HCT116 (cell line): ENCODE measurements at regions not wholly inside any gene's neighbourhood (a gene's known extent, or its start where the extent isn't known, plus 50 kb on each side); places are given as distances from the start of the nearest gene placed in this dataset.

Source experiments
- ATAC-seq: fragments of 200-7000 bp; cut with Tn5 transposase; 2 replicates; pipeline ENCODE4 v1.9.1; 2020; ENCODE audit warnings: mild to moderate bottlenecking, moderate library complexity
- BruUV-seq: library from RNA; stranded (reverse); fragments of 400-500 nt; replicated peaks from 2 replicates; lab custom pipeline; 2021; lab: Mats Ljungman, UMichigan
- CTCF ChIA-PET: fragments of 300-600 bp; sonication (Branson Sonifier 250); formaldehyde crosslinking; loops from one replicate; lab custom pipeline; 2021; ENCODE audit warnings: antibody characterized with exemption; lab: Charles Lee
- POLR2A ChIA-PET: fragments of 300-600, 350-600 bp; sonication (Branson Sonifier 250); formaldehyde crosslinking; loops from one replicate; lab custom pipeline; 2021; ENCODE audit warnings: antibody characterized with exemption; lab: Charles Lee
- RAD21 ChIA-PET, 2 experiments: fragments of 300-600 bp; sonication (Branson Sonifier 250); formaldehyde crosslinking; loops; one replicate each; lab custom pipeline; 2023; ENCODE audit warnings: low total read pairs in 2 of 2; ENCODE audit not compliant: uncharacterized antibody in 2 of 2, unreplicated experiment in 2 of 2, low non-redundant PET in 1 of 2; lab: Charles Lee
- DNase-seq: peaks from one replicate; pipeline ENCODE4 v3.0.0-alpha.2; 2010; ENCODE audit warnings: low read depth, low spot score
- H2AFZ ChIP-seq: fragments of 200-600 bp; shearing (Covaris generic), sonication (generic); 2 replicates; pipeline ENCODE4 v1.6.1; 2017; ENCODE audit warnings: low read depth, mixed run types, mixed read lengths, antibody characterized with exemption, low read length; ENCODE audit not compliant: poor library complexity, severe bottlenecking
- H3K27ac ChIP-seq: 2 replicates; pipeline ENCODE4 v1.5.1; 2012; ENCODE audit warnings: low read depth, low read length
- H3K27me3 ChIP-seq: fragments of 200-600 bp; sonication (generic); 2 replicates; pipeline ENCODE4 v1.6.1; 2016; ENCODE audit warnings: mixed run types, low read length, mixed read lengths; ENCODE audit not compliant: insufficient read depth
- H3K36me3 ChIP-seq, 2 experiments: fragments of 200-500 bp in 1 of 2; fragments of 200-600 bp in 1 of 2; sonication (Bioruptor generic) in 1 of 2; sonication (generic) in 1 of 2; 2 replicates each; pipeline versions ENCODE4 v1.5.1 to v1.6.1; 2014 to 2016; ENCODE audit warnings: low read length in 2 of 2, inconsistent platforms in 1 of 2, mixed read lengths in 1 of 2, mixed run types in 1 of 2; ENCODE audit not compliant: insufficient read depth in 2 of 2, control insufficient read depth in 1 of 2
- H3K4me1 ChIP-seq, 2 experiments: fragments of 200-600 bp in 1 of 2; sonication (generic) in 1 of 2; 2 replicates each; pipeline versions ENCODE4 v1.5.1 to v1.6.1; 2012 to 2017; ENCODE audit warnings: low read length in 2 of 2, inconsistent platforms in 1 of 2, mild to moderate bottlenecking in 1 of 2, mixed read lengths in 1 of 2, mixed run types in 1 of 2, moderate library complexity in 1 of 2; ENCODE audit not compliant: insufficient read depth in 2 of 2, control insufficient read depth in 1 of 2
- H3K4me2 ChIP-seq: fragments of 200-600 bp; sonication (generic); 2 replicates; pipeline ENCODE4 v1.6.1; 2017; ENCODE audit warnings: mixed run types, low read length, mixed read lengths
- H3K4me3 ChIP-seq, 2 experiments: fragments of 200-600 bp in 1 of 2; sonication (generic) in 1 of 2; replicated peaks in 1 of 2; 2 replicates each; pipeline ENCODE4 v1.5.1; 2011 to 2016; ENCODE audit warnings: low read length in 2 of 2, control low read depth in 1 of 2, low read depth in 1 of 2, mild to moderate bottlenecking in 1 of 2, mixed read lengths in 1 of 2, mixed run types in 1 of 2
- H3K79me2 ChIP-seq: fragments of 200-600 bp; sonication (generic); 2 replicates; pipeline ENCODE4 v1.6.1; 2017; ENCODE audit warnings: mild to moderate bottlenecking, mixed run types, low read length, moderate library complexity, mixed read lengths; ENCODE audit not compliant: insufficient read depth
- H3K9ac ChIP-seq: fragments of 200-600 bp; sonication (generic); 2 replicates; pipeline ENCODE4 v1.6.1; 2016; ENCODE audit warnings: low read length, mixed read lengths
- H3K9me2 ChIP-seq: fragments of 200-600 bp; sonication (generic), shearing (Covaris generic); 2 replicates; pipeline ENCODE4 v1.6.1; 2017; ENCODE audit warnings: mixed run types, mild to moderate bottlenecking, moderate library complexity; ENCODE audit not compliant: insufficient read depth
- H3K9me3 ChIP-seq, 2 experiments: fragments of 200-500 bp in 1 of 2; fragments of 200-600 bp in 1 of 2; sonication (Bioruptor generic) in 1 of 2; sonication (generic) in 1 of 2; 2 replicates each; pipeline ENCODE4 v1.6.1; 2014 to 2017; ENCODE audit warnings: low read length in 2 of 2, mixed read lengths in 2 of 2, inconsistent platforms in 1 of 2, low read depth in 1 of 2, mild to moderate bottlenecking in 1 of 2, mixed run types in 1 of 2, moderate library complexity in 1 of 2; ENCODE audit not compliant: control insufficient read depth in 1 of 2, insufficient read depth in 1 of 2
- H4K20me1 ChIP-seq: fragments of 200-600 bp; sonication (generic), shearing (Covaris generic); 2 replicates; pipeline ENCODE4 v1.6.1; 2017; ENCODE audit warnings: mixed run types, mild to moderate bottlenecking, moderate library complexity; ENCODE audit not compliant: insufficient read depth
- ATF3 ChIP-seq: IDR thresholded peaks from 2 replicates; pipeline ENCODE4 v1.6.1; 2012
- CEBPB ChIP-seq: IDR thresholded peaks from 2 replicates; pipeline ENCODE4 v1.6.1; 2012; ENCODE audit warnings: low read depth
- CTCF ChIP-seq, 3 experiments: fragments of 200-600 bp in 1 of 3; sonication (generic) in 1 of 3; IDR thresholded peaks in 2 of 3; conservative IDR thresholded peaks in 1 of 3; 2 replicates each; pipeline ENCODE4 v1.5.1; 2012 to 2017; ENCODE audit warnings: low read depth in 2 of 3, low read length in 2 of 3, antibody characterized with exemption in 1 of 3, borderline replicate concordance in 1 of 3, control low read depth in 1 of 3, mild to moderate bottlenecking in 1 of 3, mixed read lengths in 1 of 3, mixed run types in 1 of 3, moderate library complexity in 1 of 3; ENCODE audit not compliant: insufficient read depth in 1 of 3
- EZH2 ChIP-seq: fragments of 200-600 bp; sonication (generic); IDR thresholded peaks from 2 replicates; pipeline ENCODE4 v1.6.1; 2017; ENCODE audit warnings: antibody characterized with exemption, mixed run types
- EZH2phosphoT487 ChIP-seq: fragments of 200-600 bp; IDR thresholded peaks from 2 replicates; pipeline ENCODE4 v1.6.1; 2018; ENCODE audit warnings: antibody characterized with exemption, borderline replicate concordance
- SIN3A ChIP-seq: IDR thresholded peaks from 2 replicates; pipeline ENCODE4 v1.6.1; 2012; ENCODE audit warnings: low read depth
- ZNF274 ChIP-seq: fragments of 200-500 bp; sonication (Bioruptor generic); IDR thresholded peaks from 2 replicates; pipeline ENCODE4 v1.6.1; 2014; ENCODE audit warnings: mild to moderate bottlenecking, low read depth, low read length, inconsistent platforms
- intact Hi-C: fragments of 100-400 bp; cut with micrococcal nuclease; formaldehyde crosslinking; loops from 2 replicates; pipeline ENCODE4 v1.10.0; 2022

- ATAC-seq (no peak), DNase-seq (no peak)
- H3K9me3 ChIP-seq, result peaks cover 0 to 34% of the 10 kb centered on the region in 2 experiments; a peak in 3 of 4 replicates
- no peak overlapping the region for H3K27ac ChIP-seq
- RAD21 ChIA-PET, result no interaction called here
- no peaks in the 10 kb centered on the region for H3K9me2 ChIP-seq
- H3K27me3 ChIP-seq, result no peaks in the 10 kb centered on the region
- no peak overlapping the region for H3K4me3 ChIP-seq
- no TSS peak for BruUV-seq
- H3K36me3 ChIP-seq, result no peaks in the 10 kb centered on the region
- H3K79me2 ChIP-seq, result no peaks in the 10 kb centered on the region
- H3K4me2 ChIP-seq, result no peak overlapping the region
- CTCF ChIA-PET, result no interaction called here
- POLR2A ChIA-PET, result no interaction called here
- TF ChIP-seq EZH2phosphoT487 (no peak), ATF3 (no peak), CEBPB (no peak), CTCF (IDR thresholded peaks at IDR 0.05 in 2 of 3, conservative IDR thresholded peaks at IDR 0.05 in 1 of 3; ENCODE audit: borderline replicate concordance in 1 of 3, insufficient read depth in 1 of 3, low read depth in 2 of 3, low read length in 2 of 3) (no peak), EZH2 (no peak), SIN3A (no peak), ZNF274 (no peak)
- no peak overlapping the region for H2AFZ ChIP-seq
- no peaks in the 10 kb centered on the region; the same call in 1 of the 2 replicates for H4K20me1 ChIP-seq
- H3K4me1 ChIP-seq, result no peaks in the 10 kb centered on the region
- no peak overlapping the region for H3K9ac ChIP-seq
- intact Hi-C loops, result no loop called here
Measured at GRCh38 chr16:64287655-64288528, 834.0 kb downstream of the CDH11 start.
